HG02981 (cell line): ENCODE measurements at regions not wholly inside any gene's neighbourhood (a gene's known extent, or its start where the extent isn't known, plus 50 kb on each side); places are given as distances from the start of the nearest gene placed in this dataset.

ENCODE experiments used
- ATAC-seq: cut with Tn5 transposase; IDR thresholded peaks from one replicate; pipeline ENCODE4 v1.9.1; 2021; ENCODE audit warnings: mild to moderate bottlenecking, moderate library complexity; ENCODE audit not compliant: unreplicated experiment

DNA sequence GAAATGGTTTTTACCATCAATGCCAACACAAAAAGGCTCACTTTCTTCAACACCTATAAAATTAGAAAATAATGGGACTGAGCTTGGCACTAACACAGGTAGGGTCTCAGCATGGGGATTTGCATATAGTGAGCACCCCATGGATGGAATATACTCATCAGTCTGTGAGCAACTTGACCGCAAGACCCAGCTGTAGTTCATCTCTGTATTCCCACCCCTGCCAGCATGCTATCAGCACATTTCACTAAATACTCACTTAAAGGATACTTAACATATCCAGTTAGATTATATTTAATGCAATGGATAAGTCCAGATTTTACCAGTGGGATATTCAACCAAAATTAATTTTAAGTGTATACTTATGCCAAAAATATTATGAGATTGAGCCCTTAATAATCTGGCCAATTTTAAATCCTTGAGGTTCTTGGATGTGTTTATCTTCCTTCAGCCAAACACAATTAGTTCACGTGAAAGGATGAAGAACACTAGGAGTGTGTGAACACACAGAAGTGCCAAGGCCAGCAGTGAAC is 66.7 kb downstream of the C16orf95 start:
- no peak for ATAC-seq

- ATAC-seq: no peak
These were observed 64.8 kb downstream of the C16orf95 start for GRCh38 chr16:87252269-87252970.
